Mesendoderm (in vitro differentiated cells): ENCODE measurements at regions not wholly inside any gene's neighbourhood (a gene's known extent, or its start where the extent isn't known, plus 50 kb on each side); places are given as distances from the start of the nearest gene placed in this dataset.

Experiments
- DNase-seq: peaks from one replicate; pipeline ENCODE4 v3.0.0; 2013
- H2AK5ac ChIP-seq: 2 replicates; pipeline ENCODE4 v1.6.1; 2013; ENCODE audit warnings: low read length, inconsistent platforms
- H2BK120ac ChIP-seq: 2 replicates; pipeline ENCODE4 v1.6.1; 2013; ENCODE audit warnings: low read depth, mild to moderate bottlenecking, low read length, moderate library complexity, mixed read lengths
- H2BK15ac ChIP-seq: replicated peaks from 2 replicates; pipeline ENCODE4 v1.6.1; 2013; ENCODE audit warnings: low read depth, mild to moderate bottlenecking, moderate library complexity
- H2BK5ac ChIP-seq: 2 replicates; pipeline ENCODE4 v1.6.1; 2013; ENCODE audit warnings: low read length, inconsistent platforms
- H3K18ac ChIP-seq: 2 replicates; pipeline ENCODE4 v1.6.1; 2013; ENCODE audit warnings: mild to moderate bottlenecking, low read length, mixed read lengths
- H3K23ac ChIP-seq: one replicate; pipeline ENCODE4 v1.6.1; 2013; ENCODE audit warnings: low read length
- H3K27ac ChIP-seq: 2 replicates; pipeline ENCODE4 v1.5.1; 2013; ENCODE audit warnings: low read depth, mild to moderate bottlenecking, inconsistent platforms, low read length, moderate library complexity
- H3K27me3 ChIP-seq: 2 replicates; pipeline ENCODE4 v1.6.1; 2013; ENCODE audit warnings: low read length, control low read depth, mild to moderate bottlenecking, inconsistent platforms; ENCODE audit not compliant: insufficient read depth, poor library complexity
- H3K36me3 ChIP-seq: 2 replicates; pipeline ENCODE4 v1.6.1; 2013; ENCODE audit warnings: low read length, inconsistent platforms; ENCODE audit not compliant: control insufficient read depth, insufficient read depth
- H3K4ac ChIP-seq: one replicate; pipeline ENCODE4 v1.6.1; 2013; ENCODE audit warnings: low read depth, mild to moderate bottlenecking, low read length, moderate library complexity
- H3K4me1 ChIP-seq: 2 replicates; pipeline ENCODE4 v1.6.1; 2013; ENCODE audit warnings: low read depth, low read length, inconsistent platforms; ENCODE audit not compliant: control insufficient read depth
- H3K4me2 ChIP-seq: 2 replicates; pipeline ENCODE4 v1.6.1; 2013; ENCODE audit warnings: low read length
- H3K4me3 ChIP-seq: 2 replicates; pipeline ENCODE4 v1.5.1; 2013; ENCODE audit warnings: mild to moderate bottlenecking, low read length
- H3K56ac ChIP-seq: one replicate; pipeline ENCODE4 v1.6.1; 2013; ENCODE audit warnings: low read length
- H3K79me1 ChIP-seq: 2 replicates; pipeline ENCODE4 v1.6.1; 2013; ENCODE audit warnings: low read length, inconsistent platforms
- H3K79me2 ChIP-seq: 2 replicates; pipeline ENCODE4 v1.6.1; 2013; ENCODE audit warnings: mild to moderate bottlenecking, low read length; ENCODE audit not compliant: control insufficient read depth, insufficient read depth
- H3K9ac ChIP-seq: 2 replicates; pipeline ENCODE4 v1.6.1; 2013; ENCODE audit warnings: low read length, inconsistent platforms
- H4K5ac ChIP-seq: one replicate; pipeline ENCODE4 v1.6.1; 2013; ENCODE audit warnings: low read length
- H4K8ac ChIP-seq: one replicate; pipeline ENCODE4 v1.6.1; 2013; ENCODE audit warnings: low read depth, mild to moderate bottlenecking, control low read depth, low read length, moderate library complexity
- WGBS: extraction: QIAGEN DNeasy Blood & Tissue Kit; methylation state at CpG from one replicate; pipeline ENCODE4 v1.1.7; 2013; ENCODE audit warnings: low lambda C conversion rate, missing lambda C conversion rate; ENCODE audit not compliant: insufficient coverage; ENCODE audit errors: extremely low coverage; 5-methylcytosine and 5-hydroxymethylcytosine counted together

GRCh38 chr11:135036488-135037297 is 624.7 kb upstream of the B3GAT1 start:
- Histone ChIP-seq H3K4me2 (no peak overlapping the region), H3K79me1 (no peaks in the 10 kb centered on the region), H4K5ac (no peak overlapping the region), H3K36me3 (no peaks in the 10 kb centered on the region), H3K4me3 (no peak overlapping the region), H3K27me3 (no peaks in the 10 kb centered on the region), H3K27ac (no peak overlapping the region), H2AK5ac (no peak overlapping the region), H3K79me2 (no peaks in the 10 kb centered on the region), H3K56ac (no peak overlapping the region), H3K23ac (peak overlapping the region; percentile 35), H2BK5ac (no peak overlapping the region), H2BK15ac (no peak overlapping the region), H3K4ac (no peak overlapping the region), H2BK120ac (no peak overlapping the region), H3K4me1 (peaks cover 4% of the 10 kb centered on the region), H4K8ac (no peak overlapping the region), H3K18ac (no peak overlapping the region), H3K9ac (no peak overlapping the region)
- no CpG with 5 or more reads among the region's 19 CpGs for WGBS
- peak; percentile 25 for DNase-seq

- Histone ChIP-seq H3K4me3 (no peak overlapping the region), H3K27ac (no peak overlapping the region), H3K56ac (no peak overlapping the region), H3K23ac (no peak overlapping the region), H2BK15ac (no peak overlapping the region), H3K4me2 (no peak overlapping the region), H3K4ac (no peak overlapping the region), H2AK5ac (no peak overlapping the region), H2BK5ac (no peak overlapping the region), H3K4me1 (peaks cover 4% of the 10 kb centered on the region), H3K27me3 (no peaks in the 10 kb centered on the region), H3K36me3 (no peaks in the 10 kb centered on the region), H3K9ac (no peak overlapping the region), H4K8ac (no peak overlapping the region), H3K79me1 (no peaks in the 10 kb centered on the region), H4K5ac (no peak overlapping the region), H3K18ac (no peak overlapping the region), H3K79me2 (no peaks in the 10 kb centered on the region), H2BK120ac (no peak overlapping the region)
- DNase-seq: no peak
- WGBS: no CpG with 5 or more reads among the region's 3 CpGs
Measured at GRCh38 chr11:135035282-135035681, 623.2 kb upstream of the B3GAT1 start.

GRCh38 chr11:135033540-135033939 is 621.5 kb upstream of the B3GAT1 start:
- H3K79me1 ChIP-seq: no peaks in the 10 kb centered on the region
- DNase-seq: peak; percentile 93
- H3K27ac ChIP-seq: no peak overlapping the region
- H3K56ac ChIP-seq: no peak overlapping the region
- H3K4me2 ChIP-seq: no peak overlapping the region
- no peak overlapping the region for H4K8ac ChIP-seq
- no CpG with 5 or more reads among the region's 5 CpGs for WGBS
- H3K27me3 ChIP-seq: no peaks in the 10 kb centered on the region
- no peaks in the 10 kb centered on the region for H3K36me3 ChIP-seq
- H3K23ac ChIP-seq: no peak overlapping the region
- H3K9ac ChIP-seq: no peak overlapping the region
- no peaks in the 10 kb centered on the region for H3K79me2 ChIP-seq
- no peak overlapping the region for H2BK5ac ChIP-seq
- no peak overlapping the region for H2AK5ac ChIP-seq
- no peak overlapping the region for H3K4ac ChIP-seq
- no peak overlapping the region for H3K18ac ChIP-seq
- no peak overlapping the region for H3K4me3 ChIP-seq
- no peak overlapping the region for H4K5ac ChIP-seq
- H2BK15ac ChIP-seq: no peak overlapping the region
- peaks cover 4% of the 10 kb centered on the region for H3K4me1 ChIP-seq
- no peak overlapping the region for H2BK120ac ChIP-seq

- Histone ChIP-seq H3K4me2 (no peak overlapping the region), H3K79me1 (no peaks in the 10 kb centered on the region), H3K79me2 (no peaks in the 10 kb centered on the region), H4K8ac (no peak overlapping the region), H3K18ac (no peak overlapping the region), H2BK15ac (no peak overlapping the region), H2BK5ac (no peak overlapping the region), H4K5ac (no peak overlapping the region), H3K9ac (no peak overlapping the region), H2BK120ac (no peak overlapping the region), H3K4me3 (no peak overlapping the region), H3K4me1 (peaks cover 4% of the 10 kb centered on the region), H3K36me3 (no peaks in the 10 kb centered on the region), H3K27ac (no peak overlapping the region), H2AK5ac (no peak overlapping the region), H3K56ac (no peak overlapping the region), H3K4ac (no peak overlapping the region), H3K23ac (no peak overlapping the region), H3K27me3 (no peaks in the 10 kb centered on the region)
- no peak for DNase-seq
- no CpG with 5 or more reads among the region's 8 CpGs for WGBS
Measured at GRCh38 chr11:135031205-135031989, 619.4 kb upstream of the B3GAT1 start.

GRCh38 chr11:135027461-135027860 is 615.4 kb upstream of the B3GAT1 start:
- H3K79me2 ChIP-seq: no peaks in the 10 kb centered on the region
- no peak overlapping the region for H3K18ac ChIP-seq
- no peak overlapping the region for H3K4me2 ChIP-seq
- DNase-seq: peak; percentile 82
- H3K4me3 ChIP-seq: no peak overlapping the region
- H2BK120ac ChIP-seq: no peak overlapping the region
- H3K4me1 ChIP-seq: no peaks in the 10 kb centered on the region
- H3K27ac ChIP-seq: no peak overlapping the region
- no peak overlapping the region for H2BK15ac ChIP-seq
- no peak overlapping the region for H3K9ac ChIP-seq
- H3K56ac ChIP-seq: no peak overlapping the region
- WGBS: no CpG with 5 or more reads among the region's 5 CpGs
- H4K5ac ChIP-seq: no peak overlapping the region
- H3K36me3 ChIP-seq: no peaks in the 10 kb centered on the region
- H3K23ac ChIP-seq: no peak overlapping the region
- no peaks in the 10 kb centered on the region for H3K79me1 ChIP-seq
- no peak overlapping the region for H3K4ac ChIP-seq
- H2AK5ac ChIP-seq: no peak overlapping the region
- H3K27me3 ChIP-seq: no peaks in the 10 kb centered on the region
- no peak overlapping the region for H4K8ac ChIP-seq
- no peak overlapping the region for H2BK5ac ChIP-seq
